ENCODE measurements at regions not wholly inside any gene's neighbourhood (a gene's known extent, or its start where the extent isn't known, plus 50 kb on each side); places are given as distances from the start of the nearest gene placed in this dataset.
"Not testable (repeated sequence)": the region's sequence is repeated elsewhere in the genome, so short reads cannot be mapped to it uniquely, and the experiment has no call there.

GRCh38 chr6:50998905-50999304 lies 180.2 kb downstream of the TFAP2B start:
- no peak for DNase-seq

GRCh38 chr6:51001399-51001798 lies 182.7 kb downstream of the TFAP2B start:
- no peak for DNase-seq

- no peak for DNase-seq
Measured at GRCh38 chr6:51004380-51004779, 185.7 kb downstream of the TFAP2B start.

- no peak for DNase-seq
Measured at GRCh38 chr6:51005779-51006178, 187.1 kb downstream of the TFAP2B start.

GRCh38 chr6:51007237-51007636 lies 188.6 kb downstream of the TFAP2B start:
- no peak for DNase-seq

GRCh38 chr6:51008693-51009092 lies 190.0 kb downstream of the TFAP2B start:
- DNase-seq, result not testable (repeated sequence)

- no peak for DNase-seq
Measured at GRCh38 chr6:51013376-51013775, 194.7 kb downstream of the TFAP2B start.

- DNase-seq, result no peak
Measured at GRCh38 chr6:51015394-51015793, 196.7 kb downstream of the TFAP2B start.

- no peak for DNase-seq
Measured at GRCh38 chr6:51016489-51016888, 197.8 kb downstream of the TFAP2B start.

- DNase-seq, result no peak
Measured at GRCh38 chr6:51019806-51020205, 201.1 kb downstream of the TFAP2B start.

GRCh38 chr6:51021171-51021570 lies 202.5 kb downstream of the TFAP2B start:
- DNase-seq, result no peak

GRCh38 chr6:51024126-51024525 lies 205.5 kb downstream of the TFAP2B start:
- no peak for DNase-seq

GRCh38 chr6:51025082-51025777 lies 206.6 kb downstream of the TFAP2B start:
- peak; percentile 43 for DNase-seq

- DNase-seq, result no peak
Measured at GRCh38 chr6:51027283-51028065, 208.8 kb downstream of the TFAP2B start.

- DNase-seq, result peak; percentile 50
Measured at GRCh38 chr6:51028276-51028675, 209.6 kb downstream of the TFAP2B start.

- peak; percentile 4 for DNase-seq
Measured at GRCh38 chr6:51029561-51029960, 210.9 kb downstream of the TFAP2B start.

- DNase-seq, result no peak
Measured at GRCh38 chr6:51045548-51045947, 226.9 kb downstream of the TFAP2B start.

- no peak for DNase-seq
Measured at GRCh38 chr6:51049288-51049982, 230.8 kb downstream of the TFAP2B start.

GRCh38 chr6:51049983-51050877 lies 231.6 kb downstream of the TFAP2B start:
- no peak for DNase-seq

- not testable (repeated sequence) for DNase-seq
Measured at GRCh38 chr6:51052716-51053115, 234.0 kb downstream of the TFAP2B start.

- not testable (repeated sequence) for DNase-seq
Measured at GRCh38 chr6:51055316-51055715, 236.6 kb downstream of the TFAP2B start.

GRCh38 chr6:51057296-51057695 lies 238.6 kb downstream of the TFAP2B start:
- DNase-seq, result no peak

All from fibroblast of skin of abdomen (primary cell).